ENCODE measurements at regions not wholly inside any gene's neighbourhood (a gene's known extent, or its start where the extent isn't known, plus 50 kb on each side); places are given as distances from the start of the nearest gene placed in this dataset.
A peak's percentile ranks its signal among the peaks of the same experiment; 100 is the strongest.

- TF ChIP-seq CREB5 (CRISPR knock-in tag; IDR thresholded peaks at IDR 0.05; ENCODE audit: low read depth) (no peak), OSR1 (CRISPR knock-in tag; IDR thresholded peaks at IDR 0.05) (no peak), CSDC2 (CRISPR knock-in tag; IDR thresholded peaks at IDR 0.05) (no peak), RARB (CRISPR knock-in tag; IDR thresholded peaks at IDR 0.05) (no peak), ZNF8 (CRISPR knock-in tag; IDR thresholded peaks at IDR 0.05) (no peak), GLIS3 (CRISPR knock-in tag; IDR thresholded peaks at IDR 0.05) (no peak), TCF4 (CRISPR knock-in tag; IDR thresholded peaks at IDR 0.05; ENCODE audit: borderline replicate concordance) (no peak)
Measured at GRCh38 chr5:174311121-174311520, 265.6 kb downstream of the NSG2 start (continued).

- ATAC-seq, result peak; percentile 95
- no peak for TF ChIP-seq ZNF8 (CRISPR knock-in tag; IDR thresholded peaks at IDR 0.05)
- 0 out of 2 replicates have a peak, but pooled peaks have one; percentile 26 for TF ChIP-seq ZFP3 (CRISPR knock-in tag; IDR thresholded peaks at IDR 0.05)
Measured at GRCh38 chr5:174311531-174312269, 266.2 kb downstream of the NSG2 start.

- no peak for TF ChIP-seq OSR1 (CRISPR knock-in tag; IDR thresholded peaks at IDR 0.05)
- no peak for TF ChIP-seq SNAI2 (CRISPR knock-in tag; IDR thresholded peaks at IDR 0.05)
- TF ChIP-seq POU6F1 (CRISPR knock-in tag; IDR thresholded peaks at IDR 0.05; ENCODE audit: borderline replicate concordance, low read depth), result no peak
- TF ChIP-seq ARNTL (CRISPR knock-in tag; IDR thresholded peaks at IDR 0.05; ENCODE audit: borderline replicate concordance, low read depth), result no peak
- TF ChIP-seq PPARA (CRISPR knock-in tag; IDR thresholded peaks at IDR 0.05; ENCODE audit: borderline replicate concordance), result no peak
- no peak for TF ChIP-seq ZNF565 (CRISPR knock-in tag; conservative IDR thresholded peaks at IDR 0.05; ENCODE audit: low read depth)
- no peak; the same call in 2 of the 3 replicates for ATAC-seq
Measured at GRCh38 chr5:174312270-174312617, 266.7 kb downstream of the NSG2 start.

GRCh38 chr5:174312641-174313040 is 267.1 kb downstream of the NSG2 start:
- no peak for ATAC-seq
- TF ChIP-seq ZFP3 (CRISPR knock-in tag; IDR thresholded peaks at IDR 0.05) (no peak), RARB (CRISPR knock-in tag; IDR thresholded peaks at IDR 0.05) (no peak), ZNF565 (CRISPR knock-in tag; conservative IDR thresholded peaks at IDR 0.05; ENCODE audit: low read depth) (no peak), BACH2 (CRISPR knock-in tag; IDR thresholded peaks at IDR 0.05; ENCODE audit: borderline replicate concordance) (no peak), ZNF70 (CRISPR knock-in tag; IDR thresholded peaks at IDR 0.05) (no peak), ESRRG (CRISPR knock-in tag; IDR thresholded peaks at IDR 0.05) (no peak), PPARA (CRISPR knock-in tag; IDR thresholded peaks at IDR 0.05; ENCODE audit: borderline replicate concordance) (no peak), SNAI2 (CRISPR knock-in tag; IDR thresholded peaks at IDR 0.05) (no peak), TSHZ2 (CRISPR knock-in tag; IDR thresholded peaks at IDR 0.05) (no peak), GLIS3 (CRISPR knock-in tag; IDR thresholded peaks at IDR 0.05) (no peak), ZFP30 (CRISPR knock-in tag; IDR thresholded peaks at IDR 0.05) (no peak), POU6F1 (CRISPR knock-in tag; IDR thresholded peaks at IDR 0.05; ENCODE audit: borderline replicate concordance, low read depth) (no peak)

- ATAC-seq, result no peak
- TF ChIP-seq SNAI2 (CRISPR knock-in tag; IDR thresholded peaks at IDR 0.05) (no peak), CREB5 (CRISPR knock-in tag; IDR thresholded peaks at IDR 0.05; ENCODE audit: low read depth) (no peak), ESRRG (CRISPR knock-in tag; IDR thresholded peaks at IDR 0.05) (no peak), RARB (CRISPR knock-in tag; IDR thresholded peaks at IDR 0.05) (no peak), TCF4 (CRISPR knock-in tag; IDR thresholded peaks at IDR 0.05; ENCODE audit: borderline replicate concordance) (no peak), ZFP3 (CRISPR knock-in tag; IDR thresholded peaks at IDR 0.05) (no peak), TSHZ2 (CRISPR knock-in tag; IDR thresholded peaks at IDR 0.05) (no peak), CSRNP3 (CRISPR knock-in tag; IDR thresholded peaks at IDR 0.05) (no peak)
Measured at GRCh38 chr5:174313615-174314014, 268.1 kb downstream of the NSG2 start.

All from SK-N-SH treated with all-trans-retinoic acid at 6 μM for 48 hours (cell line).